22Rv1 (cell line): ENCODE measurements at regions not wholly inside any gene's neighbourhood (a gene's known extent, or its start where the extent isn't known, plus 50 kb on each side); places are given as distances from the start of the nearest gene placed in this dataset.

Experiments used
- ZFX ChIP-seq: fragments of 450-650 bp; IDR thresholded peaks from 2 replicates; pipeline ENCODE4 v1.6.1; 2017; ENCODE audit warnings: antibody characterized with exemption, borderline replicate concordance
- TF ChIP-seq, protein P1 (sequence below): fragments of 450-650 bp; IDR thresholded peaks from 2 replicates; pipeline ENCODE4 v1.5.1; 2017; ENCODE audit warnings: mild to moderate bottlenecking

DNA sequence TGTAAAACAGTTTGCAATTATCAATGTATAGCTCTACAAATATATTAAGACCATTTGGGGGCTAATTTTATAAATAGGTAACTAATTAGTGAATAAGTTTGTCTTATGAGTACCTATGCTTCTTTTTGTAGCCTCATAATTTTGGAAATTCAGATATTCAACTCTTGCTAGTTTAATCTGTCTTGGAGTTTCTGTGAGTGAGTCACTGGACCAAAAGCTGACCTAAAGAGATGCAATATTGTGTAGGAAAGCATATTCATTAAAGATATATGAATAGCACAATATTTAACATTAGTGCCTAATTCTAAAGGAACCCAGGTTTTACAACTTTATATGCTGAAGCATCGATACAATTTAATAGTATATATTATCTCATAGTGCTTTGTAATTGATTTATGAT is 161.3 kb upstream of the PCDH18 start:
- TF ChIP-seq, protein P1, sequence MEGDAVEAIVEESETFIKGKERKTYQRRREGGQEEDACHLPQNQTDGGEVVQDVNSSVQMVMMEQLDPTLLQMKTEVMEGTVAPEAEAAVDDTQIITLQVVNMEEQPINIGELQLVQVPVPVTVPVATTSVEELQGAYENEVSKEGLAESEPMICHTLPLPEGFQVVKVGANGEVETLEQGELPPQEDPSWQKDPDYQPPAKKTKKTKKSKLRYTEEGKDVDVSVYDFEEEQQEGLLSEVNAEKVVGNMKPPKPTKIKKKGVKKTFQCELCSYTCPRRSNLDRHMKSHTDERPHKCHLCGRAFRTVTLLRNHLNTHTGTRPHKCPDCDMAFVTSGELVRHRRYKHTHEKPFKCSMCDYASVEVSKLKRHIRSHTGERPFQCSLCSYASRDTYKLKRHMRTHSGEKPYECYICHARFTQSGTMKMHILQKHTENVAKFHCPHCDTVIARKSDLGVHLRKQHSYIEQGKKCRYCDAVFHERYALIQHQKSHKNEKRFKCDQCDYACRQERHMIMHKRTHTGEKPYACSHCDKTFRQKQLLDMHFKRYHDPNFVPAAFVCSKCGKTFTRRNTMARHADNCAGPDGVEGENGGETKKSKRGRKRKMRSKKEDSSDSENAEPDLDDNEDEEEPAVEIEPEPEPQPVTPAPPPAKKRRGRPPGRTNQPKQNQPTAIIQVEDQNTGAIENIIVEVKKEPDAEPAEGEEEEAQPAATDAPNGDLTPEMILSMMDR = no peak
- no peak for TF ChIP-seq ZFX
